MM.1S (cell line): ENCODE measurements at regions not wholly inside any gene's neighbourhood (a gene's known extent, or its start where the extent isn't known, plus 50 kb on each side); places are given as distances from the start of the nearest gene placed in this dataset.

Experiments
- CTCF ChIP-seq: fragments of 300-600 bp; sonication (generic); IDR thresholded peaks from 2 replicates; pipeline ENCODE4 v1.5.1; 2016; ENCODE audit warnings: antibody characterized with exemption, low read length, mixed read lengths
- EZH2 ChIP-seq: fragments of 300-600 bp; sonication (generic); optimal IDR thresholded peaks from 2 replicates; pipeline ENCODE3; 2017; ENCODE audit warnings: low read depth, mild to moderate bottlenecking, antibody characterized with exemption, low read length, mixed read lengths

GRCh38 chr12:15035185-15035584, 62.3 kb downstream of the PDE6H start:
- TF ChIP-seq CTCF (no peak), EZH2 (no peak)
